Hepatocyte (in vitro differentiated cells): ENCODE measurements at regions not wholly inside any gene's neighbourhood (a gene's known extent, or its start where the extent isn't known, plus 50 kb on each side); places are given as distances from the start of the nearest gene placed in this dataset.

Source experiments
- DNase-seq: peaks from one replicate; pipeline ENCODE4 v3.0.0-alpha.2; 2016; ENCODE audit warnings: low spot score
- H2AFZ ChIP-seq: fragments of 200-600 bp; sonication (generic); 2 replicates; pipeline ENCODE4 v1.6.0; 2016; ENCODE audit warnings: antibody characterized with exemption, mild to moderate bottlenecking
- H3K27ac ChIP-seq: fragments of 200-600 bp; sonication (generic); 2 replicates; pipeline ENCODE4 v1.5.1; 2016; ENCODE audit warnings: mild to moderate bottlenecking
- H3K27me3 ChIP-seq: fragments of 200-600 bp; sonication (generic); 2 replicates; pipeline ENCODE4 v1.6.1; 2016
- H3K36me3 ChIP-seq: fragments of 200-600 bp; sonication (generic); replicated peaks from 2 replicates; pipeline ENCODE4 v1.5.1; 2016; ENCODE audit warnings: low read depth; ENCODE audit not compliant: insufficient read depth
- H3K4me1 ChIP-seq: fragments of 200-600 bp; sonication (generic); 2 replicates; pipeline ENCODE4 v1.5.1; 2016; ENCODE audit warnings: mild to moderate bottlenecking, moderate library complexity; ENCODE audit not compliant: insufficient read depth
- H3K4me2 ChIP-seq: fragments of 200-600 bp; sonication (generic); 2 replicates; pipeline ENCODE4 v1.6.0; 2016
- H3K4me3 ChIP-seq: fragments of 200-600 bp; sonication (generic); 2 replicates; pipeline ENCODE4 v1.5.1; 2016; ENCODE audit warnings: mild to moderate bottlenecking
- H3K79me2 ChIP-seq: fragments of 200-600 bp; sonication (generic); 2 replicates; pipeline ENCODE4 v1.6.0; 2017; ENCODE audit warnings: mild to moderate bottlenecking
- H3K9me2 ChIP-seq: fragments of 200-600 bp; sonication (generic); replicated peaks from 2 replicates; pipeline ENCODE4 v1.6.0; 2017; ENCODE audit warnings: mild to moderate bottlenecking; ENCODE audit not compliant: insufficient read depth
- H3K9me3 ChIP-seq: fragments of 200-600 bp; sonication (generic); 2 replicates; pipeline ENCODE4 v1.5.1; 2016; ENCODE audit warnings: low read depth, mild to moderate bottlenecking
- H4K20me1 ChIP-seq: fragments of 200-600 bp; sonication (generic); 2 replicates; pipeline ENCODE4 v1.6.0; 2016; ENCODE audit warnings: mild to moderate bottlenecking; ENCODE audit not compliant: insufficient read depth, poor library complexity, severe bottlenecking
- CTCF ChIP-seq: fragments of 200-600 bp; sonication (generic); IDR thresholded peaks from 2 replicates; pipeline ENCODE4 v1.5.1; 2016; ENCODE audit warnings: antibody characterized with exemption, mild to moderate bottlenecking; ENCODE audit not compliant: poor library complexity
- EZH2 ChIP-seq: fragments of 200-600 bp; sonication (generic); IDR thresholded peaks from 2 replicates; pipeline ENCODE4 v1.6.1; 2016; ENCODE audit warnings: antibody characterized with exemption, mild to moderate bottlenecking, borderline replicate concordance
- EZH2phosphoT487 ChIP-seq: fragments of 200-600 bp; sonication (generic); IDR thresholded peaks from one replicate; pipeline ENCODE4 v1.6.1; 2018; ENCODE audit warnings: antibody characterized with exemption, mild to moderate bottlenecking, low read depth, moderate library complexity; ENCODE audit not compliant: unreplicated experiment, severe bottlenecking
- WGBS: methylation state at CpG from one replicate; pipeline ENCODE4 v1.1.6; 2016; ENCODE audit warnings: low lambda C conversion rate; ENCODE audit errors: missing lambda C conversion rate; 5-methylcytosine and 5-hydroxymethylcytosine counted together

- DNase-seq = no peak
- H3K79me2 ChIP-seq = no peaks in the 10 kb centered on the region
- TF ChIP-seq CTCF (no peak), EZH2 (no peak), EZH2phosphoT487 (no peak)
These were observed 157.3 kb downstream of the MBL2 start for GRCh38 chr10:52615331-52615730.

GRCh38 chr10:52615756-52616394 is 156.7 kb downstream of the MBL2 start:
- Histone ChIP-seq H3K36me3 (no peaks in the 10 kb centered on the region), H3K4me3 (no peak overlapping the region), H2AFZ (no peak overlapping the region), H3K4me2 (no peak overlapping the region), H3K9me2 (no peaks in the 10 kb centered on the region), H3K4me1 (no peaks in the 10 kb centered on the region), H3K79me2 (no peaks in the 10 kb centered on the region), H3K27ac (no peak overlapping the region), H3K9me3 (no peaks in the 10 kb centered on the region), H4K20me1 (no peaks in the 10 kb centered on the region), H3K27me3 (no peaks in the 10 kb centered on the region)
- 71% methylated on average over 3 of the region's 3 CpGs for WGBS
- no peak for DNase-seq
- TF ChIP-seq EZH2phosphoT487 (no peak), EZH2 (no peak), CTCF (no peak)

More at GRCh38 chr10:52615331-52615730, 157.3 kb downstream of the MBL2 start:
- H2AFZ ChIP-seq = no peak overlapping the region
- no peaks in the 10 kb centered on the region for H3K27me3 ChIP-seq
- no peak overlapping the region for H3K27ac ChIP-seq
- H3K4me2 ChIP-seq = no peak overlapping the region
- no peaks in the 10 kb centered on the region for H3K4me1 ChIP-seq
- H3K4me3 ChIP-seq = no peak overlapping the region
- H4K20me1 ChIP-seq = no peaks in the 10 kb centered on the region
- no peaks in the 10 kb centered on the region for H3K9me3 ChIP-seq
- H3K9me2 ChIP-seq = no peaks in the 10 kb centered on the region
- H3K36me3 ChIP-seq = no peaks in the 10 kb centered on the region

- Histone ChIP-seq H3K4me1 (no peaks in the 10 kb centered on the region), H3K9me3 (no peaks in the 10 kb centered on the region), H3K4me3 (no peak overlapping the region), H4K20me1 (no peaks in the 10 kb centered on the region), H3K36me3 (no peaks in the 10 kb centered on the region), H3K27me3 (no peaks in the 10 kb centered on the region), H3K27ac (no peak overlapping the region), H3K4me2 (no peak overlapping the region), H3K79me2 (no peaks in the 10 kb centered on the region), H3K9me2 (no peaks in the 10 kb centered on the region), H2AFZ (no peak overlapping the region)
- no peak for DNase-seq
- WGBS = 0% methylated on average over 1 of the region's 1 CpG
- TF ChIP-seq EZH2phosphoT487 (no peak), EZH2 (no peak), CTCF (no peak)
These were observed 156.2 kb downstream of the MBL2 start for GRCh38 chr10:52616395-52616764.

- no peak for DNase-seq
- H3K27me3 ChIP-seq = no peaks in the 10 kb centered on the region
- H3K79me2 ChIP-seq = no peaks in the 10 kb centered on the region
- H3K27ac ChIP-seq = no peak overlapping the region
- H3K9me2 ChIP-seq = no peaks in the 10 kb centered on the region
- no peaks in the 10 kb centered on the region for H4K20me1 ChIP-seq
- TF ChIP-seq EZH2phosphoT487 (no peak), EZH2 (no peak), CTCF (no peak)
- no peaks in the 10 kb centered on the region for H3K36me3 ChIP-seq
- WGBS = 88% methylated on average over 1 of the region's 1 CpG
- no peaks in the 10 kb centered on the region for H3K4me1 ChIP-seq
- no peaks in the 10 kb centered on the region for H3K9me3 ChIP-seq
- H3K4me3 ChIP-seq = no peak overlapping the region
- no peak overlapping the region for H3K4me2 ChIP-seq
- no peak overlapping the region for H2AFZ ChIP-seq
These were observed 155.2 kb downstream of the MBL2 start for GRCh38 chr10:52617346-52617745.
